ENCODE measurements at regions not wholly inside any gene's neighbourhood (a gene's known extent, or its start where the extent isn't known, plus 50 kb on each side); places are given as distances from the start of the nearest gene placed in this dataset.

DNA sequence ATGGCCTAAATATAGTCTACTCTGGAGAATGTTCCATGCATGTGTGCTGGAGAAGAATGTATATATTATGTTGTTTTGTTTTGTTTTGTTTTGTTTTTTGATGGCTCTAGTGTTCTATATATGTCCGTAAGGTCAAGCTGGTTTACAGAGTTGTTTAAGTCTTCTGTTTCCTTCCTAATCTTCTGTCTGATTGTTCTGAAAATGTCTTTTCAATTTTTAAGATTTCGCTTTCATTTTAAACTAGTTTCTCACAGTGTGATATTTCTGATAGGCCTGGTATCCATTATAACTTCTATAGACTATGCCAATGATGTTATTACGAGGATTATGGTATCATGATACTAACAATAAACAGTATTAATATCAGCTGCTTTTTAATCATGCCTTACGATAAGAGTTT is 1126.3 kb upstream of the SORCS1 start:
- Histone ChIP-seq H3K56ac (ENCODE audit: extremely low read depth, insufficient read depth, low read length) (no peak overlapping the region), H4K91ac (ENCODE audit: insufficient read depth, low read depth, low read length) (no peak overlapping the region), H2BK5ac (ENCODE audit: low read depth, low read length, poor library complexity, severe bottlenecking) (no peak overlapping the region), H4K8ac (ENCODE audit: low read depth in 2 of 2, low read length in 2 of 2) (no peak overlapping the region), H4K20me1 (ENCODE audit: insufficient read depth, low read length) (no peaks in the 10 kb centered on the region), H3K4me3 (ENCODE audit: insufficient read depth, low read depth, low read length) (no peak overlapping the region), H3K23ac (ENCODE audit: low read depth, low read length) (no peak overlapping the region), H3K4me1 (ENCODE audit: control insufficient read depth, insufficient read depth, low read length) (no peaks in the 10 kb centered on the region), H2BK20ac (ENCODE audit: low read depth, low read length) (no peak overlapping the region), H3K9me3 (ENCODE audit: control insufficient read depth, insufficient read depth, low read length) (peaks cover 7% of the 10 kb centered on the region), H2AK5ac (ENCODE audit: low read depth, low read length) (no peak overlapping the region), H2BK120ac (ENCODE audit: low read depth, low read length) (no peak overlapping the region), H3K9ac (ENCODE audit: low read depth, low read length) (no peak overlapping the region), H2AFZ (replicated peaks; ENCODE audit: low read length, poor library complexity) (no peak overlapping the region), H4K5ac (ENCODE audit: low read depth, low read length) (no peak overlapping the region), H2BK15ac (ENCODE audit: low read depth, low read length) (no peak overlapping the region), H3K4me2 (ENCODE audit: low read depth, low read length) (no peak overlapping the region), H3K27me3 (ENCODE audit: control insufficient read depth, insufficient read depth, low read length) (no peaks in the 10 kb centered on the region), H3K79me1 (ENCODE audit: low read depth in 1 of 2, low read length in 2 of 2) (no peaks in the 10 kb centered on the region), H3K27ac (ENCODE audit: insufficient read depth, low read length) (no peak overlapping the region), H3K14ac (replicated peaks; ENCODE audit: low read depth, low read length) (no peak overlapping the region), H3K4ac (ENCODE audit: low read depth, low read length) (no peak overlapping the region), H3K36me3 (ENCODE audit: control insufficient read depth, insufficient read depth, low read length) (no peaks in the 10 kb centered on the region), H3K9me1 (ENCODE audit: insufficient read depth, low read length) (no peaks in the 10 kb centered on the region), H3K18ac (ENCODE audit: low read depth, low read length) (no peak overlapping the region), H2AK9ac (replicated peaks; ENCODE audit: low read depth, low read length, poor library complexity) (no peak overlapping the region)
- TF ChIP-seq POLR2A (IDR thresholded peaks at IDR 0.05; ENCODE audit: low read depth, low read length), result no peak
- TF ChIP-seq, protein P1, sequence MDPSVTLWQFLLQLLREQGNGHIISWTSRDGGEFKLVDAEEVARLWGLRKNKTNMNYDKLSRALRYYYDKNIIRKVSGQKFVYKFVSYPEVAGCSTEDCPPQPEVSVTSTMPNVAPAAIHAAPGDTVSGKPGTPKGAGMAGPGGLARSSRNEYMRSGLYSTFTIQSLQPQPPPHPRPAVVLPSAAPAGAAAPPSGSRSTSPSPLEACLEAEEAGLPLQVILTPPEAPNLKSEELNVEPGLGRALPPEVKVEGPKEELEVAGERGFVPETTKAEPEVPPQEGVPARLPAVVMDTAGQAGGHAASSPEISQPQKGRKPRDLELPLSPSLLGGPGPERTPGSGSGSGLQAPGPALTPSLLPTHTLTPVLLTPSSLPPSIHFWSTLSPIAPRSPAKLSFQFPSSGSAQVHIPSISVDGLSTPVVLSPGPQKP (IDR thresholded peaks at IDR 0.05; ENCODE audit: borderline replicate concordance, low read depth, low read length), result no peak
- TF ChIP-seq BHLHE40 (IDR thresholded peaks at IDR 0.05; ENCODE audit: low read depth, low read length), result no peak
- TF ChIP-seq, protein P2, sequence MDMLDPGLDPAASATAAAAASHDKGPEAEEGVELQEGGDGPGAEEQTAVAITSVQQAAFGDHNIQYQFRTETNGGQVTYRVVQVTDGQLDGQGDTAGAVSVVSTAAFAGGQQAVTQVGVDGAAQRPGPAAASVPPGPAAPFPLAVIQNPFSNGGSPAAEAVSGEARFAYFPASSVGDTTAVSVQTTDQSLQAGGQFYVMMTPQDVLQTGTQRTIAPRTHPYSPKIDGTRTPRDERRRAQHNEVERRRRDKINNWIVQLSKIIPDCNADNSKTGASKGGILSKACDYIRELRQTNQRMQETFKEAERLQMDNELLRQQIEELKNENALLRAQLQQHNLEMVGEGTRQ (IDR thresholded peaks at IDR 0.05; ENCODE audit: low read depth, low read length), result no peak
- TF ChIP-seq CHD1 (IDR thresholded peaks at IDR 0.05; ENCODE audit: low read depth, low read length), result no peak
- TF ChIP-seq SMC3 (IDR thresholded peaks at IDR 0.05; ENCODE audit: low read depth, low read length), result no peak
- TF ChIP-seq MAZ (IDR thresholded peaks at IDR 0.05; ENCODE audit: borderline replicate concordance, low read depth, low read length), result no peak
- no peak for TF ChIP-seq MAFK (IDR thresholded peaks at IDR 0.05; ENCODE audit: low read depth, low read length)
- DNase-seq (no peak), ATAC-seq (ENCODE audit: low read depth) (no peak)
- BruUV-seq (replicated peaks), result no TSS peak
- no CpG with 5 or more reads among the region's 4 CpGs for WGBS, 2 experiments (ENCODE audit: extremely low coverage in 2 of 2, insufficient read length in 1 of 2)
- POLR2A ChIA-PET (ENCODE audit: unreplicated experiment), result no interaction called here
- dilution Hi-C loops (cut with HindIII; ENCODE audit: low sequenced_read_pairs, unreplicated experiment), result no loop called here
- CTCF ChIA-PET, result no interaction called here
- intact Hi-C loops (cut with micrococcal nuclease), result no loop called here
- in situ Hi-C loops (cut with MboI; ENCODE audit: low sequenced_read_pairs), result no loop called here

Measured in IMR-90 (cell line).